Activated CD8-positive, alpha-beta T cell treated with anti-CD3 and anti-CD28 coated beads, Interleukin-2, amount 10 ng/mL, durations not matched to agents 7 days and 5 days (primary cell): ENCODE measurements at regions not wholly inside any gene's neighbourhood (a gene's known extent, or its start where the extent isn't known, plus 50 kb on each side); places are given as distances from the start of the nearest gene placed in this dataset.
"Not testable (repeated sequence)": the region's sequence is repeated elsewhere in the genome, so short reads cannot be mapped to it uniquely, and the experiment has no call there.

ENCODE experiments used
- ATAC-seq: fragments of 150-1000 bp; cut with Tn5 transposase; one replicate; pipeline ENCODE4 v1.10.0; 2021; ENCODE audit warnings: moderate library complexity
- CTCF ChIA-PET: fragments of 350-600 bp; sonication (Branson Sonifier 250); formaldehyde crosslinking; loops from one replicate; lab custom pipeline; 2021; ENCODE audit warnings: antibody characterized with exemption; lab: Charles Lee
- POLR2A ChIA-PET: fragments of 350-600 bp; sonication (Branson Sonifier 250); formaldehyde crosslinking; loops from one replicate; lab custom pipeline; 2021; ENCODE audit warnings: antibody characterized with exemption; lab: Charles Lee
- DNase-seq: peaks from one replicate; pipeline ENCODE4 v3.0.0-alpha.2; 2020
- H3K27ac Mint-ChIP-seq: one replicate; pipeline ENCODE4 v1.8.0; 2021; ENCODE audit warnings: mild to moderate bottlenecking, mixed read lengths
- H3K27me3 Mint-ChIP-seq: one replicate; pipeline ENCODE4 v1.8.0; 2021; ENCODE audit warnings: low read depth, mixed read lengths
- H3K36me3 Mint-ChIP-seq: one replicate; pipeline ENCODE4 v1.8.0; 2021; ENCODE audit warnings: low read depth, mixed read lengths
- H3K4me1 Mint-ChIP-seq: one replicate; pipeline ENCODE4 v1.8.0; 2021; ENCODE audit warnings: low read depth, mixed read lengths
- H3K4me3 Mint-ChIP-seq: one replicate; pipeline ENCODE4 v1.8.0; 2021; ENCODE audit warnings: mild to moderate bottlenecking, mixed read lengths
- H3K9me3 Mint-ChIP-seq: one replicate; pipeline ENCODE4 v1.8.0; 2022; ENCODE audit warnings: mixed read lengths; ENCODE audit not compliant: insufficient read depth

DNA sequence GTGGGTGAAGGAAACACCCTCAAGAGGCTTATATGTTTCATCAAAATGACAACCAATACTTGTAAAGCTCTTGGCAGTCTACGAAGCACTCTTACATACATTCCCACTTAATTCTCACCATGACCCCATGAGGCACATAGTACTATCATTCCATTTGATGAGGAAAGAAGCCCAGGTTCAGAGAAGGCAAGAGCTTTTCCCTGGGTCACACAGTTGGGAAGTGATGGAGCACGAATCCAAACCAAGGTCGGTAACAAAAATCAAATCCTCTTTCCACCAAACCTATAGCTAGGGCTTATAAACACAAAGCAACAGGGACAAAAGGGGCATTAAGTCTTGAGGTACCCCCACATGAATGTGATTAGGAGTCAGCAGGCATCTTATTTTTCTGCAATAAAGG lies 187.1 kb downstream of the UACA start:
- ATAC-seq: no peak
- Mint-ChIP-seq H3K36me3 (peaks cover 5% of the 10 kb centered on the region), H3K4me1 (peaks cover 12% of the 10 kb centered on the region), H3K9me3 (no peaks in the 10 kb centered on the region), H3K4me3 (no peak overlapping the region), H3K27ac (no peak overlapping the region), H3K27me3 (peaks cover 10% of the 10 kb centered on the region)
- POLR2A ChIA-PET: no interaction called here
- CTCF ChIA-PET: interaction anchor here (1.5 to 2.2 kb wide), 2 partner anchors 88 to 109 kb away, joined by 4 to 5 read pairs; no protein-coding TSS in a partner anchor
- DNase-seq: no peak

GRCh38 chr15:70575231-70576226 lies 187.8 kb downstream of the UACA start:
- Mint-ChIP-seq H3K36me3 (peaks cover 5% of the 10 kb centered on the region), H3K27me3 (peaks cover 10% of the 10 kb centered on the region), H3K9me3 (no peaks in the 10 kb centered on the region), H3K27ac (no peak overlapping the region), H3K4me3 (no peak overlapping the region), H3K4me1 (peaks cover 12% of the 10 kb centered on the region)
- DNase-seq: no peak
- CTCF ChIA-PET: interaction anchor here (1.5 to 2.2 kb wide), 2 partner anchors 88 to 109 kb away, joined by 4 to 5 read pairs; no protein-coding TSS in a partner anchor
- POLR2A ChIA-PET: no interaction called here
- no peak for ATAC-seq

- ATAC-seq, DNase-seq, H3K36me3 Mint-ChIP-seq, CTCF ChIA-PET, H3K27ac Mint-ChIP-seq, H3K4me1 Mint-ChIP-seq, H3K27me3 Mint-ChIP-seq, H3K4me3 Mint-ChIP-seq, POLR2A ChIA-PET, H3K9me3 Mint-ChIP-seq: not testable (repeated sequence)
Measured at GRCh38 chr15:70574325-70574724, 189.0 kb downstream of the UACA start.

GRCh38 chr15:70573121-70573850 lies 190.1 kb downstream of the UACA start:
- no peak overlapping the region for H3K27ac Mint-ChIP-seq
- no peak overlapping the region for H3K4me3 Mint-ChIP-seq
- peaks cover 9% of the 10 kb centered on the region for H3K4me1 Mint-ChIP-seq
- H3K36me3 Mint-ChIP-seq: peaks cover 5% of the 10 kb centered on the region
- ATAC-seq (no peak), DNase-seq (no peak)
- no peaks in the 10 kb centered on the region for H3K9me3 Mint-ChIP-seq
- peaks cover 10% of the 10 kb centered on the region for H3K27me3 Mint-ChIP-seq
- ChIA-PET POLR2A (no interaction called here), CTCF (interaction anchor here (1.5 kb wide), 1 partner anchor 149 kb away, joined by 3 read pairs; no protein-coding TSS in a partner anchor)

DNA sequence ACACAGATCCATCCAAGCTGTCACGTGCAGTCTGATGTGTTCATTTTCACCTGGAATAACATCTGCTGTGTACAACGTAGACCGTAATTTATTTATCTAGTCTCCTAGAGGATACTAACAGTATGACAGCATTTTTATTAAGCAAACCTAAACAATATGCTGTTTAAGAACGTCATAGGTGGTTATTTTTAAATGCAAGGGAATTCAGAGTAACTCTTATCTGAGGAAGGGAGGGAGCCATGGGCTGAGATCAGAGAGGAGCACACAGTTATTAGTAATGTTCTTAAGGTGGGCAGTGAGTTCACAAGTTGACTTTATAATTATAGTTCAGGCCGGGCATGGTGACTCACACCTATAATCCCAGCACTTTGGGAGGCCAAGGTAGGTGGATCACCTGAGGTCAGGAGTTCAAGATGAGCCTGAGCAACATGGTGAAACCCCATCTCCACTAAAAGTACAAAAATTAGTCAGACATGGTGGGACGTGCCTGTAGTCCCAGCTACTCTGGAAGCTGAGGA lies 193.6 kb downstream of the UACA start:
- ATAC-seq: no peak
- DNase-seq: no peak
- peaks cover 5% of the 10 kb centered on the region for H3K36me3 Mint-ChIP-seq
- H3K4me1 Mint-ChIP-seq: peaks cover 3% of the 10 kb centered on the region
- no peak overlapping the region for H3K4me3 Mint-ChIP-seq
- POLR2A ChIA-PET: interaction anchor here (1.6 kb wide), 1 partner anchor 16 kb away, joined by 4 read pairs; no protein-coding TSS in a partner anchor
- CTCF ChIA-PET: interaction anchor here (1.0 to 1.8 kb wide), 7 partner anchors 10 to 1095 kb away, joined by 3 to 11 read pairs (median 4); no protein-coding TSS in a partner anchor
- H3K27me3 Mint-ChIP-seq: peaks cover 8% of the 10 kb centered on the region
- H3K9me3 Mint-ChIP-seq: no peaks in the 10 kb centered on the region
- no peak overlapping the region for H3K27ac Mint-ChIP-seq

GRCh38 chr15:70569091-70569713 lies 194.2 kb downstream of the UACA start:
- DNase-seq (no peak), ATAC-seq (no peak)
- H3K27ac Mint-ChIP-seq: no peak overlapping the region
- POLR2A ChIA-PET: interaction anchor here (1.6 kb wide), 1 partner anchor 17 kb away, joined by 4 read pairs; no protein-coding TSS in a partner anchor
- H3K4me1 Mint-ChIP-seq: peaks cover 3% of the 10 kb centered on the region
- no peak overlapping the region for H3K4me3 Mint-ChIP-seq
- no peaks in the 10 kb centered on the region for H3K9me3 Mint-ChIP-seq
- peaks cover 2% of the 10 kb centered on the region for H3K36me3 Mint-ChIP-seq
- H3K27me3 Mint-ChIP-seq: peaks cover 5% of the 10 kb centered on the region
- CTCF ChIA-PET: interaction anchor here (0.5 to 1.8 kb wide), 9 partner anchors 10 to 1178 kb away, joined by 3 to 11 read pairs (median 3); no protein-coding TSS in a partner anchor

DNA sequence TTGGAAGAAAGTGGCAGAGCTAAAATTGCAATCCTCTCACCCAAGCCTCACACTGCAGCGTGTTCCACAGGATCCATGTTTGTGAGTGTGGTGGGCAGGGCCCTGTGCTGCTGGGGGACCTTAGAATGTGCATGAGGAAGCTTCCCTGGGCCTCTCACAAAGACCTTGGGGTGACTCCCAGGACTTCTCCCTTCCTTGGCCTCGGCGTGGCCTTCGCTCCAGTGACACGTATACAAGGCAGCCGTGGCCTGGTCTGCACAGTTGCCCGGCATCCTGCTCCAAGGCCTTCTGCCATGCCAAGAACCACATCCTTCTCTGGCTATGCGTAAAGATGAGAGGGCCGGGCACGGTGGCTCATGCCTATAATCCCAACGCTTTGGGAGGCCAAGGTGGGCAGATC lies 196.4 kb downstream of the UACA start:
- Mint-ChIP-seq H3K36me3 (no peaks in the 10 kb centered on the region), H3K9me3 (no peaks in the 10 kb centered on the region), H3K27me3 (peaks cover 10% of the 10 kb centered on the region), H3K4me3 (no peak overlapping the region), H3K27ac (no peak overlapping the region), H3K4me1 (peaks cover 3% of the 10 kb centered on the region)
- no peak for ATAC-seq
- ChIA-PET POLR2A (no interaction called here), CTCF (interaction anchor here (1.4 kb wide), 1 partner anchor 155 kb away, joined by 3 read pairs; no protein-coding TSS in a partner anchor)
- DNase-seq: no peak

GRCh38 chr15:70566047-70566835 lies 197.1 kb downstream of the UACA start:
- H3K4me3 Mint-ChIP-seq: no peak overlapping the region
- H3K27me3 Mint-ChIP-seq: peaks cover 17% of the 10 kb centered on the region
- H3K36me3 Mint-ChIP-seq: no peaks in the 10 kb centered on the region
- POLR2A ChIA-PET: no interaction called here
- H3K4me1 Mint-ChIP-seq: peaks cover 3% of the 10 kb centered on the region
- DNase-seq: no peak
- CTCF ChIA-PET: interaction anchor here (0.6 to 1.4 kb wide), 3 partner anchors 16 to 156 kb away, joined by 3 read pairs; no protein-coding TSS in a partner anchor
- H3K9me3 Mint-ChIP-seq: no peaks in the 10 kb centered on the region
- ATAC-seq: no peak
- H3K27ac Mint-ChIP-seq: no peak overlapping the region

DNA sequence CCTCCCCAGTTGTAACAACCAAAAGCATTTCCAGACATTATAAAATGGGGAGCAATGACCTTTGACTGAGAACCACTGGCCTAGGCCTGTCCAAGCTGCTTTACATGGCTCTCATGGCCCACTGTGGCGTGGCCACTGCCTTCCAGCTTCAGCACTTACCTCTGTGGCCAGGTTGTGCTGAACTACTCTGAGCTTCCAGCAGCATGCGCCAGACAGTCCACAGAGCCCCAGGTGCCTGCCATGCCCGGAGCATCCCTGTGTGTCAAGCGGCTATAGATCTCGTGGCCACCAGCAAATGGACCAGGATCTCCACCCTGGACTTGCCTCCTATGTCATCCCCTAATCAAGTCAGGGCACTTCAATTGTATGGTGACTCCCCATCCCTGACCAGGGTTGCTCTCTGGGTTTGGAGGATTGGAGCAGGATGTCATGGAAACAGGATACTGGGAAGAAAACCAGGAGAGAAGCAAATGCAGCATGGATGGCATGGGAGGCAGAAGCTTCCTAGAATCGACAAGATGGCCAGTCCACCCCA lies 199.7 kb downstream of the UACA start:
- Mint-ChIP-seq H3K36me3 (no peaks in the 10 kb centered on the region), H3K9me3 (no peaks in the 10 kb centered on the region), H3K27ac (no peak overlapping the region), H3K27me3 (peaks cover 18% of the 10 kb centered on the region), H3K4me3 (no peak overlapping the region), H3K4me1 (peaks cover 4% of the 10 kb centered on the region)
- POLR2A ChIA-PET: interaction anchor here (1.0 kb wide), 1 partner anchor 1111 kb away, joined by 3 read pairs; the partner anchor contains the start of gene RPLP1
- DNase-seq (no peak), ATAC-seq (no peak)
- CTCF ChIA-PET: interaction anchor here (0.6 kb wide), 1 partner anchor 18 kb away, joined by 3 read pairs; no protein-coding TSS in a partner anchor

DNA sequence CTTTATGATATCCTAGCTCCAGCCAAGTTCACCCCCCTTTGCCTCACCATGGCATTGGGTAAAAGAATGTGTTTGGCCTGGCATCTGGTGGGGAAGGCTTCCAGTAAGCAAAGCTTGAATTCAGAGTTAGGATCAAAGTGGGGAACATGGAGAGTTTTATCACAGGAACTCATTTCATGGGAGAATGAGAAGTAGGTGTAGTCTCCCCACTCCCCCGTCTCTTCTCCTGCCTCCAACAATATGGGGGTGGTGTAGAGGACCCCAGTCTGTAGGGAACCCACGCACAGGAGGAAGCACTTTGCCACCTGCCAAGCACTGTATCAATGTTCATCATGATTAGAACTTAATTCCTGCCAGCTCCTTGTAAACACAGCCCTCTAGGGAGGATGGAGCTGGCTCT lies 200.5 kb downstream of the UACA start:
- H3K27me3 Mint-ChIP-seq: peaks cover 18% of the 10 kb centered on the region
- ChIA-PET CTCF (interaction anchor here (0.6 to 1.3 kb wide), 2 partner anchors 17 to 160 kb away, joined by 3 read pairs; no protein-coding TSS in a partner anchor), POLR2A (interaction anchor here (1.0 kb wide), 1 partner anchor 1110 kb away, joined by 3 read pairs; the partner anchor contains the start of gene RPLP1)

More for the DNA sequence above, 200.5 kb downstream of the UACA start:
- H3K36me3 Mint-ChIP-seq: no peaks in the 10 kb centered on the region
- no peak overlapping the region for H3K27ac Mint-ChIP-seq
- no peaks in the 10 kb centered on the region for H3K9me3 Mint-ChIP-seq
- H3K4me1 Mint-ChIP-seq: peaks cover 4% of the 10 kb centered on the region
- DNase-seq (no peak), ATAC-seq (no peak)
- H3K4me3 Mint-ChIP-seq: no peak overlapping the region
